ENCODE measurements at regions not wholly inside any gene's neighbourhood (a gene's known extent, or its start where the extent isn't known, plus 50 kb on each side); places are given as distances from the start of the nearest gene placed in this dataset.

DNA sequence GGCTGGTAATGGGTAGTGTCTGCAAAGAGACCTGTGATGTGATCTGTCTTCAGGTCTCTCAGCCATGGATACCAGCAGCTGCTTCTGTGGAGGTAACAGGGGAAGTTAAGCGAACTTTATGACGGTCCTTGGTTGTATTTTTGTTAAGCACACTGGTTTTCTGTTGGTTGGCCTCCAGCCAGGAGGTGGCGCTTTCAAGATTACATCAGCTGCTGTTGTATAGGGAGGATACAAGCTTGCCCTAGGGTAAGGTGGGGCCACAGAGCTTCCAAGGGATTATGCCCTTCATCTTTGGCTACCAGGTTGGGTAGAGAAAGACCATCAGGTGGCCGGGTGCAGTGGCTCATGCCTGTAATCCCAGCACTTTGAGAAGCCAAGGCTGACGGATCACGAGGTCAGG is 834.2 kb upstream of the GALNTL6 start:
- Histone ChIP-seq H3K9me3 (ENCODE audit: insufficient read depth, low read depth, low read length) (no peaks in the 10 kb centered on the region), H3K4me3 (ENCODE audit: insufficient read depth, low read depth, low read length) (no peak overlapping the region), H3K27ac (ENCODE audit: low read depth, low read length) (no peak overlapping the region), H3K27me3 (ENCODE audit: insufficient read depth, low read length) (no peaks in the 10 kb centered on the region), H3K36me3 (ENCODE audit: insufficient read depth, low read length) (no peaks in the 10 kb centered on the region), H2AFZ (ENCODE audit: low read depth, low read length) (no peak overlapping the region), H3K4me2 (ENCODE audit: low read length) (no peak overlapping the region), H3K79me2 (ENCODE audit: insufficient read depth, low read length) (no peaks in the 10 kb centered on the region), H3K4me1 (ENCODE audit: insufficient read depth, low read length) (no peaks in the 10 kb centered on the region), H4K20me1 (ENCODE audit: insufficient read depth, low read length) (no peaks in the 10 kb centered on the region), H3K9ac (ENCODE audit: low read length) (no peak overlapping the region)
- DNase-seq (ENCODE audit: low read depth) (no peak), FAIRE-seq (no peak)
- peaks cover 8% of the 10 kb centered on the region for H3K4me1 Mint-ChIP-seq (ENCODE audit: low read depth, unreplicated experiment)
- H3K27me3 Mint-ChIP-seq (ENCODE audit: low read depth, unreplicated experiment): no peaks in the 10 kb centered on the region
- H3K9me3 Mint-ChIP-seq (ENCODE audit: unreplicated experiment): peaks cover 1% of the 10 kb centered on the region
- TF ChIP-seq, protein P1, sequence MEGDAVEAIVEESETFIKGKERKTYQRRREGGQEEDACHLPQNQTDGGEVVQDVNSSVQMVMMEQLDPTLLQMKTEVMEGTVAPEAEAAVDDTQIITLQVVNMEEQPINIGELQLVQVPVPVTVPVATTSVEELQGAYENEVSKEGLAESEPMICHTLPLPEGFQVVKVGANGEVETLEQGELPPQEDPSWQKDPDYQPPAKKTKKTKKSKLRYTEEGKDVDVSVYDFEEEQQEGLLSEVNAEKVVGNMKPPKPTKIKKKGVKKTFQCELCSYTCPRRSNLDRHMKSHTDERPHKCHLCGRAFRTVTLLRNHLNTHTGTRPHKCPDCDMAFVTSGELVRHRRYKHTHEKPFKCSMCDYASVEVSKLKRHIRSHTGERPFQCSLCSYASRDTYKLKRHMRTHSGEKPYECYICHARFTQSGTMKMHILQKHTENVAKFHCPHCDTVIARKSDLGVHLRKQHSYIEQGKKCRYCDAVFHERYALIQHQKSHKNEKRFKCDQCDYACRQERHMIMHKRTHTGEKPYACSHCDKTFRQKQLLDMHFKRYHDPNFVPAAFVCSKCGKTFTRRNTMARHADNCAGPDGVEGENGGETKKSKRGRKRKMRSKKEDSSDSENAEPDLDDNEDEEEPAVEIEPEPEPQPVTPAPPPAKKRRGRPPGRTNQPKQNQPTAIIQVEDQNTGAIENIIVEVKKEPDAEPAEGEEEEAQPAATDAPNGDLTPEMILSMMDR (IDR thresholded peaks at IDR 0.05; ENCODE audit: insufficient read depth, low read depth, low read length): no peak
- no peak for TF ChIP-seq EZH2 (IDR thresholded peaks at IDR 0.05; ENCODE audit: insufficient read depth, low read length)
- no peaks in the 10 kb centered on the region for H3K36me3 Mint-ChIP-seq (ENCODE audit: low read depth, unreplicated experiment)
- H3K4me3 Mint-ChIP-seq (ENCODE audit: unreplicated experiment): no peak overlapping the region
- H3K27ac Mint-ChIP-seq (ENCODE audit: unreplicated experiment): no peak overlapping the region

DNA sequence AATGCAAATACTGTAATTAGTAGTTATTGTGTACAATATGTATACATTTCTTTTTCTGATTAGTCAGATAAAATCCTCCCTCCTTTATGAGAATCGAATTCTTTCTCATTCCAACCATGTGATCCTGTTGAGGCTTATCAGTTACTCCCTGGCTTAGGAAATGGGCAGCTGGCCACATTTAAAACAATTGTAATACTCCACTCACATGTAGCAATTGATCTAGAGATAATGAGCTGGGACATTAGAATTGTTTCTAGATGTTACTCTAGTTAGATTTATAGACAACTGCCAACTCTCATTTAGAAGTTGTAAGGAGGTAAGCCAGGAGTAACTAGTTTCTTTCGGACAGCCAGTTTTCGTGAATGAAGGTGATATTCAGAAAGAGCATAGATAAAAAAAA is 859.3 kb upstream of the AADAT start:
- H4K20me1 ChIP-seq (ENCODE audit: insufficient read depth, low read length): no peaks in the 10 kb centered on the region
- H3K36me3 ChIP-seq (ENCODE audit: insufficient read depth, low read length): no peaks in the 10 kb centered on the region
- Mint-ChIP-seq H3K27ac (ENCODE audit: unreplicated experiment) (no peak overlapping the region), H3K4me3 (ENCODE audit: unreplicated experiment) (no peak overlapping the region), H3K36me3 (ENCODE audit: low read depth, unreplicated experiment) (no peaks in the 10 kb centered on the region), H3K4me1 (ENCODE audit: low read depth, unreplicated experiment) (no peaks in the 10 kb centered on the region), H3K9me3 (ENCODE audit: unreplicated experiment) (no peaks in the 10 kb centered on the region), H3K27me3 (ENCODE audit: low read depth, unreplicated experiment) (no peaks in the 10 kb centered on the region)
- TF ChIP-seq, protein P1 (IDR thresholded peaks at IDR 0.05; ENCODE audit: insufficient read depth, low read depth, low read length): no peak
- TF ChIP-seq EZH2 (IDR thresholded peaks at IDR 0.05; ENCODE audit: insufficient read depth, low read length): no peak
- FAIRE-seq: no peak
- no peak overlapping the region for H2AFZ ChIP-seq (ENCODE audit: low read depth, low read length)
- no peak overlapping the region for H3K9ac ChIP-seq (ENCODE audit: low read length)
- no peak overlapping the region for H3K27ac ChIP-seq (ENCODE audit: low read depth, low read length)
- H3K4me2 ChIP-seq (ENCODE audit: low read length): no peak overlapping the region
- no peaks in the 10 kb centered on the region for H3K9me3 ChIP-seq (ENCODE audit: insufficient read depth, low read depth, low read length)
- H3K4me1 ChIP-seq (ENCODE audit: insufficient read depth, low read length): no peaks in the 10 kb centered on the region
- no peaks in the 10 kb centered on the region for H3K79me2 ChIP-seq (ENCODE audit: insufficient read depth, low read length)
- no peak overlapping the region for H3K4me3 ChIP-seq (ENCODE audit: insufficient read depth, low read depth, low read length)
- no peak for DNase-seq (ENCODE audit: low read depth)
- no peaks in the 10 kb centered on the region for H3K27me3 ChIP-seq (ENCODE audit: insufficient read depth, low read length)

DNA sequence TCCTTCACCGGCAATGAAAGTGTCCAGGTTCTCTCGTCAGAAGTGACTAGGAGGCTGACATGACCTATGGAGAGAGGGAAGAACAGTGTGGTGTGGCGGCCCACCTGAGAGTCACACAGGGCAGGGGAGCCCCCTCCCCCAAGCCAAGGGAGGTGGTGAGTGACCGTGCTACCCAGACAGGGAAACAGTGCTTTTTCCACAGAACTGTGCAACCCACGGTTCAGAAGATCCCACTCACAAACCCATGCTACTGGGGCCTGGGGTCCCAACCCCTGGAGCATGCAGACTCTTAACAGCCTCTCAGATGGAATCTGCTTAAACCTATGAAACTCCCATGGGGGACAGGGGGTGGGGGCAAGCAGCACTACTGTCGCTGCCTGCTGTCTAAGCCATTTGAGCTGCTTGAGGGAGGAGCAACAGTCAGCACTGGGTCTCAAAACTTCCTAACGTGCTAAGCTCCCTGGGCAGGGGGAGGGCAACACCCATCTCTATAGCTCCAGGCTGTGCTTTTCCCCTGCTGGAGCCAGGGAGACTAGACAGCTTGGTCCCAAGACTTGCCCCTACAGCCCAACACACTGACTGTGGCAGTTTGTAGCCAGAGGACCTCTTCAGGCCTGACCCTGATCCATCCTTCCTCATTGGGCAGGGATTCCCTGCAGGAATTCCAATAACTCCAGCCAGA is 850.4 kb upstream of the AADAT start:
- Mint-ChIP-seq H3K4me3 (ENCODE audit: unreplicated experiment) (no peak overlapping the region), H3K27ac (ENCODE audit: unreplicated experiment) (no peak overlapping the region), H3K36me3 (ENCODE audit: low read depth, unreplicated experiment) (peaks cover 2% of the 10 kb centered on the region), H3K4me1 (ENCODE audit: low read depth, unreplicated experiment) (no peaks in the 10 kb centered on the region), H3K9me3 (ENCODE audit: unreplicated experiment) (peaks cover 11% of the 10 kb centered on the region), H3K27me3 (ENCODE audit: low read depth, unreplicated experiment) (no peaks in the 10 kb centered on the region)
- H2AFZ ChIP-seq (ENCODE audit: low read depth, low read length): no peak overlapping the region
- H3K4me1 ChIP-seq (ENCODE audit: insufficient read depth, low read length): no peaks in the 10 kb centered on the region
- no peaks in the 10 kb centered on the region for H4K20me1 ChIP-seq (ENCODE audit: insufficient read depth, low read length)
- H3K36me3 ChIP-seq (ENCODE audit: insufficient read depth, low read length): no peaks in the 10 kb centered on the region
- H3K79me2 ChIP-seq (ENCODE audit: insufficient read depth, low read length): no peaks in the 10 kb centered on the region
- peaks cover 5% of the 10 kb centered on the region for H3K9me3 ChIP-seq (ENCODE audit: insufficient read depth, low read depth, low read length)
- no peak overlapping the region for H3K9ac ChIP-seq (ENCODE audit: low read length)
- H3K4me3 ChIP-seq (ENCODE audit: insufficient read depth, low read depth, low read length): no peak overlapping the region
- DNase-seq (ENCODE audit: low read depth): no peak
- no peaks in the 10 kb centered on the region for H3K27me3 ChIP-seq (ENCODE audit: insufficient read depth, low read length)
- H3K4me2 ChIP-seq (ENCODE audit: low read length): no peak overlapping the region
- TF ChIP-seq, protein P1 (IDR thresholded peaks at IDR 0.05; ENCODE audit: insufficient read depth, low read depth, low read length): no peak
- no peak for TF ChIP-seq EZH2 (IDR thresholded peaks at IDR 0.05; ENCODE audit: insufficient read depth, low read length)
- no peak overlapping the region for H3K27ac ChIP-seq (ENCODE audit: low read depth, low read length)
- FAIRE-seq: no peak

All from astrocyte (in vitro differentiated cells and primary cell).